HS-5 (cell line): ENCODE measurements at regions not wholly inside any gene's neighbourhood (a gene's known extent, or its start where the extent isn't known, plus 50 kb on each side); places are given as distances from the start of the nearest gene placed in this dataset.
"Not testable (repeated sequence)": the region's sequence is repeated elsewhere in the genome, so short reads cannot be mapped to it uniquely, and the experiment has no call there.

Experiments
- DNase-seq: peaks from one replicate; pipeline ENCODE4 v3.0.0-alpha.2; 2012; ENCODE audit warnings: low read depth

DNA sequence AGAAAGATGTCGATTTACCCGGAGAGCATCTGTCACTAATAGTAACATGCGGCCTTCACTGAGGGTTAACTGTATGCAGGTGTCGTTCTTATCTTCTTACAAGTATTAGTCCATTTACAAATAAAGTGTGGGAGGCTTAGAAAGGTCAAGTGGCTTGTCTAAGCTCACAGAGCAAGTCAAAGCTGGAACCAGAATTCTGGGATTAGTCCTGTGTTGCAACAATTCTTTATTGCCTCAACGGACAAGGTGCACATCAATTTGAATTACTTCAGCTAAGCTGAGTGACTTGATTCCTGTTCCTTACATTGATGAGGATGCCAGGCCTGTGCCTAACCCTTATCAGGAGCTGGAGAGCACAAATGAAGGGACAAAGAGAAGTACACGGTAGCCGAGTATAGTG is 1193.6 kb downstream of the UQCRFS1 start:
- no peak for DNase-seq

GRCh38 chr19:28018499-28018898 is 1194.5 kb downstream of the UQCRFS1 start:
- DNase-seq: no peak

GRCh38 chr19:28014615-28015405 is 1198.1 kb downstream of the UQCRFS1 start:
- DNase-seq: no peak

DNA sequence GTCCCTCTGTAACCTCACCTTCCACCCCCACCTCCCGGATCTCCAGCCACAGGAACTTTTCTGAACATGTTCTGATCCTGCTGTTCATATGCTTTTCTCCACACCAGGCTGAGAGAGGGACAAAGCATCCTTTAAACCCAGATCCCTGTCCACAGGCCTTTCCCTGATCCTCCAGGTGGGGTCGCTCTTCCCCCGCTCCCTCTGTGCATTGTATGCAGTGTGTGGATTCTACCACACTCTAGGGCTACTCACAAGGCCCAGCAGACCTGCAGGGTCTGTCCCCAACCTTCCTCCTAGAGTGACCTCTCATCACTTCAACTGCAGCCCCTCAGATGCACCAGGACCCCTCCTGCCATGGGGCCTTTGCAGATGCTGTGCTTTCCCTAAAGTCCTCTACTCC is 1200.6 kb downstream of the UQCRFS1 start:
- no peak for DNase-seq

DNA sequence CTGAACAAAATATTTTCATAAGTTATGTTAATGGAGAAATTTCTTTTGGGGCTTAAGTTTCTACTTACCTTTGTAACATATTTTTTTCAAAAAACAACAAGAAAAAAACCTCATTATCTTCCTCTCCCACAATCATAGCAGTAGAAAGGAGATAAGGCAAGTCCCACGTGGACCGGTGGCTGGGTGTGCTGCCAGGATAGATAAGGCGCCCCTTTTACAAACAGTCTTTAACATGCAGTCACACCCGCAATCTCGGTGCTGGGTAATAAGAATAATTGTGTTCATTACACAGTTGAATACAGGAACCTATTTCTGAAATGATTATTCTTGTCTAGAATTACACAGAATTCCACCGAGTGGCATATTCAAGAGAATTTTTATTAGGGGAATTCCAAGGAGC is 1202.3 kb downstream of the UQCRFS1 start:
- DNase-seq: no peak

- no peak for DNase-seq
Observed at GRCh38 chr19:28009696-28010095, 1203.3 kb downstream of the UQCRFS1 start.

DNA sequence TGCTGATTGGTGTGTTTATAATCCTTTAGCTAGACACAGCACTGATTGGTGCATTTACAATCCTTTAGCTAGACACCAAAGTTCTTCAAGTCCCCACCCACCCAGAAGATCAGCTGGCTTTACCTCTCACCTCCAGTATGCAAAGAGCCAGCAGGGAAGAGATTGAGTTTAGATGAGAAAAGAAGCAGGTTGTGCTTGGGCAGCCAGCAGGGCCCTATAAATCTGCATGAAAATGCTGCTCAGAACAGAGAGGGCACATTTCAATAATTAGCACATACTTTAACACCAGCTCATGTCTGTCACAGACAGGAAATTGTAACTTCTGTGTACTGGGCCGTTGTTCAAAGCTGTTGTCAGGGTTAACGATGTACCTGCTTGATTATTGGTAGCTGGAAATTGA is 1204.3 kb downstream of the UQCRFS1 start:
- DNase-seq: no peak

GRCh38 chr19:28003543-28003942 is 1209.4 kb downstream of the UQCRFS1 start:
- DNase-seq: no peak

GRCh38 chr19:27997069-27997468 is 1215.9 kb downstream of the UQCRFS1 start:
- DNase-seq: no peak

DNA sequence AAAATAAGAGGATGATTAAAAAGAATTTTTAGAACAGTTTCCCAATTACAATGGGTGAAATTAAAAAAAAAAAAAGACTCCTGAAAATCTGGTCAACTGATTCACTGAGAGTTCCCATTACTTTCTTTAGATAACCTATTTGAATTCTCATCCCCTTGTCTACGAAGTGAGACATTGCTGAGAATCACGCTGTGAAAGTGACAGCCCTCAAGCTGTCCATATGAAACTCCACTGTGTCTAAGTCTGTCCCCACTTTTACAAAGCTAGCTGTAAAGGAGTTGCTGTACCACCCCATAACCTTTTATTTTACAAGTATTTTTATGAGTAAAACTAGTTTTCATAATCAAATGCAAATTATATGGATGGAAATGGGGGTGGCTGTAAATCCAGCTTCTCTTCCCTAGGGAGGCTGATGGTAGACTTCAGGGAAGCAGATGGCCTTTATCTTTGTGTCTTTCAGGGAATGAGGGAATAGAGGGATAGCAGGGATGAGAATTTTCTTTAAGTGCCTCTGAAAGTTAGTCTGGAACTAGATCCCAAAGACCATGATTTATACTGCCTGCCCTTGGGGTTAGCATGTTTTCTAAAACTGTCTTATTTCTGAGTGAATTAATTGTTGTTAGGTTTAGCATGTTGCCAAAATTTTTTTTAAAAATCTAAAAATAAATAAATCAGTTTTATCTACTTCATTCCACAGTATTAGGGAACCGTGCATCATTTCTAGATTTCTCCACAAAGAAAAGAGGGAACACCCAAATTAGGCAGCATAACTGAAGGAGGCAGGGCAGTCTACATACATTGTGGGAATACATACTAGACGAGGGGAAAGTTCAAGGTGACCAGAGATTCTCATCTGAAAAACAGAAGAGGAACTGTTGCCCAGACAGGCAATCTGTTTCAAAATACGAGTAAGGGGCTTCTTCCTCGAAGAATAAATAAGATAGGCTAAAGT is 1219.1 kb downstream of the UQCRFS1 start:
- no peak for DNase-seq

DNA sequence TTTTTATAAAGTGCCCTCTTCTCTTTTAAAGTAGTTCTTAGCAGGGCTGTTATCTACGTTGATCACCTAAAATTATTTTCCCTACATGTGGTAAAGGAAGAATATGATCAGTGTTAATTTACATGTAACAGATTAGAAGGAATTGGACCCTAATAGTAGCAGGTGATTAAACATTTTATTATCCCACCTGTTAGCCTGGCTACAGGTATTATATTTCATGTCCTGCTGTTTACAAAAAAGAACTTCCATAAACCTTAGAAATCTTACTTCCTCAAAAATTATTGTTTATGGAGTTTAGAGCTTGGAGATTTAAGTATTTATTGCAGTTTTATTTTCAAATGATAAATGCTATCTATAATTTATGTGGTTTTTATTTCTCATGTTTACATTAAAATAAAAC is 1226.7 kb downstream of the UQCRFS1 start:
- DNase-seq: no peak

DNA sequence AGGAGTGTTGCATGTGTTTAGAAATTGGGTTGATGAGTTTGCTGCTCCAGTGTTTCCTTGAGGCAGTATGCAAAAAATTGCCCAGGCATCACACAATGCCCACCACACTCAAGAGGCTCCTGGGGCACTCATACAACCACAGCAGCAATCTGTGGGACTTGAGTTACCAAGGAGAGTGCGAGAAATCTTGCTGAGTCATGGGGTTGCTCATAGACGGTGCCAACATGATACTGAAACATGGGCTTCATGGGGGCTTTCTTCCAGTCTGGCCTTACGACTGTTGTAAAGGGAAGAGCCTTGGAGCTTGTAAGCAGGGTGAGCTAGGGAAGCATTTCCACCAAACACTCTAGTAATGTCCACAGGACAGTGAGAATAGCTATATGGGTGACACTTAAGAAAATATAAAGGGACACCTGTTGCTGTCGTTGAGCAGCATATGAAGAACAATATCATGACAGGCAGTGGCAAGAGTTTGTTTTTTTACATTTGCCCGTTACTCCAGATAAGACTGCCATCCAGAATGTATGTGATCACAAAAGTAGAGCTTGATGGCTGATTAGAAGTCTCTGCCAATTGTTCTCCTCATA is 1237.4 kb downstream of the UQCRFS1 start:
- no peak for DNase-seq

GRCh38 chr19:27974082-27974513 is 1238.9 kb downstream of the UQCRFS1 start:
- DNase-seq: no peak

GRCh38 chr19:27972291-27973040 is 1240.5 kb downstream of the UQCRFS1 start:
- no peak for DNase-seq

GRCh38 chr19:27971869-27972268 is 1241.1 kb downstream of the UQCRFS1 start:
- no peak for DNase-seq

DNA sequence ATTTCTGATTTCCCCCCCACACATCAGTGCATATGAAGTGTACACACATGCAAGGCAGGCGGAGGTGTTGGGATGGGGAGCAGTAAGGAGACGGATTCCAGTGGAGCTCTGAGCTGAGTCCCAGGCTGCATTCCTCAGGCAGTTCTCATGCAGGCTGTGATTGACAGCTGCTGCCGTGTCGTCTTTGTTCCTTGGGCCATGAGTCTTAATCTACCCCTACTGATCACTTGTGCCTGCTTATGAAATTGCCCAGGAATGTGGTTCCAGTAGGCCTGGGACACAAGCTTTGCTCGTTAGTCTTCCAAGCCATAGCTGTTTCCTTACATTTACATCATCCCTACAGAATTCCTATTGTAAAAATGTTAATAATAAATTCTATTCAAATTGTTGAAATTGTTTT is 1241.9 kb downstream of the UQCRFS1 start:
- no peak for DNase-seq

- DNase-seq: no peak
Observed at GRCh38 chr19:27966390-27966816, 1246.5 kb downstream of the UQCRFS1 start.

GRCh38 chr19:27964185-27964584 is 1248.8 kb downstream of the UQCRFS1 start:
- no peak for DNase-seq

GRCh38 chr19:27962264-27962663 is 1250.7 kb downstream of the UQCRFS1 start:
- no peak for DNase-seq

DNA sequence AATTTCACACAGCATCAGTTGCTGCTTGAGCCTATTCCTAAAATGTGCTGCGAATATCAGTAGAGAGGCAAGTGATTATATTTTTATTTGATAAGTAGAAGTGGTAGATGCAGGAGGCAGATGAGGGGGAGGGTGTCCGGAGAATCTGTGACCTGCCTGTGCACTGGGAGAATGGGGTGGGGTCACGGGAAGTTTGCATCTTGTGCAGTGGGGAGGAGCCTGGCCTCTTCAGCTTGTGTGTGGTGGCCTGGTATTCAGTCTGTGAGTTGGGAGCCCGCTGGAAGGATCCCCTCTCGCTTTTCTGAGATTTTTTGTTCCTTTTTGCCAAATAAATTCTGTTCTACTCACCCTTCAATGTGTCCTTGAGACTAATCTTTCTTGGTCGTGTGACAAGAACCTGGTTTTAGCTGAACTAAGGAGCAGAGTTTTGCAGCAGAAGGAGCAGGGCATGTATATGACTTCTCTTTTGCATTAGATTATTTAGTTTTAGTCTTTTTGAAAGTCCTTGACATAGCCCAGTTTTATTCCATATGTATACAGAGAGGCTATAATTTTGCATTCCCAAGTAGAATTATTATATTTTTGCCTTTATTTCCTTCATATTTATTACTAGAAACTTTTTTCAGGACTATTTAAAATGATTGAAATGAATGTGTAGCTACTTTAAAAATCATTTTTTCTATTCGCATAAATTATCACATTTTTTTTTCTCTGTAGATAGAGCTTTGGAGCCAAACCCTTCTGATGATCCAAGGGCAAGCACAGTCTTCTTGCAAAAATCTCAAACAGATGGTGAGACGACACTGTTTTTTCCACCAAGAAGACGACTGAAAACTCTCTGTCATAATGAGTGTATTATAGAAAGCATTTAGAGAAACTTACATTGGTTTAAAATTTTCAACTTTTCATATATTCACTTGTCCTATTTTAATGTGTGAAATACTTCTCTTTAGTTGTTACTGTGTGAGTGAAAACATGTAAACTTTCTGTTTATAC is 1257.2 kb downstream of the UQCRFS1 start:
- DNase-seq: no peak

DNA sequence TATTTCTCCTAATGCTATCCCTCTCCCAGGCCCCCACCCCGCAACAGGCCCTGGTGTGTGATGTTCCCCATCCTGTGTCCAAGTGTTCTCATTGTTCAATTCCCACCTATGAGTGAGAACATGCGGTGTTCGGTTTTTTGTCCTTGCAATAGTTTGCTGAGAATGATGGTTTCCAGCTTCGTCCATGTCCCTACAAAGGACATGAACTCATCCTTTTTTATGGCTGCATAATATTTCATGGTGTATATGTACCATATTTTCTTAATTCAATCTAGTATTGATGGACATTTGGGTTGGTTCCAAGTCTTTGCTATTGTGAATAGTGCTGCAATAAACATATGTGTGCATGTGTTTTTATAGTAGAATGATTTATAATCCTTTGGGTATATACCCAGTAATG is 1270.3 kb downstream of the UQCRFS1 start:
- DNase-seq: not testable (repeated sequence)
